CD1c-positive myeloid dendritic cell (primary cell): ENCODE measurements at regions not wholly inside any gene's neighbourhood (a gene's known extent, or its start where the extent isn't known, plus 50 kb on each side); places are given as distances from the start of the nearest gene placed in this dataset.
"Not testable (repeated sequence)": the region's sequence is repeated elsewhere in the genome, so short reads cannot be mapped to it uniquely, and the experiment has no call there.

Source experiments
- DNase-seq: peaks from one replicate; pipeline ENCODE4 v3.0.0-alpha.2; 2016; ENCODE audit errors: extremely low spot score

DNA sequence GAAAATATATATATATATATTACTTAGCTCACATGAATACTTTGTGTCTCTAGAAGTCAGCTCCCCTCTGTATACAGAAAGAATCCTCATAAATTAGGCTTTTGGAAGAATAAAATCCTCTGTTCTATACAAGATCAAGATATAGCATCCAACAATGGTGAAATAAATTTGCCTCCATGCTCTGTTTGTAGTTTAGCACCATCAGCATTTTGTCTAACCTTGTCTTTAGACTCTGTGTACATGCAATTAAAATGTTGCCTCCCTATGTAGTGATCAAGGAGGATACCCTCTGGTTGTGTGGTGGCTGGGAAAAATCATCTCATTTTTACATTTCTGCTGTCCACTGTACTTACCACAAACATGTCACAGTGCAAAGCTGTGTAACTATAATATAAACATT is 189.7 kb downstream of the C7orf25 start:
- no peak for DNase-seq

DNA sequence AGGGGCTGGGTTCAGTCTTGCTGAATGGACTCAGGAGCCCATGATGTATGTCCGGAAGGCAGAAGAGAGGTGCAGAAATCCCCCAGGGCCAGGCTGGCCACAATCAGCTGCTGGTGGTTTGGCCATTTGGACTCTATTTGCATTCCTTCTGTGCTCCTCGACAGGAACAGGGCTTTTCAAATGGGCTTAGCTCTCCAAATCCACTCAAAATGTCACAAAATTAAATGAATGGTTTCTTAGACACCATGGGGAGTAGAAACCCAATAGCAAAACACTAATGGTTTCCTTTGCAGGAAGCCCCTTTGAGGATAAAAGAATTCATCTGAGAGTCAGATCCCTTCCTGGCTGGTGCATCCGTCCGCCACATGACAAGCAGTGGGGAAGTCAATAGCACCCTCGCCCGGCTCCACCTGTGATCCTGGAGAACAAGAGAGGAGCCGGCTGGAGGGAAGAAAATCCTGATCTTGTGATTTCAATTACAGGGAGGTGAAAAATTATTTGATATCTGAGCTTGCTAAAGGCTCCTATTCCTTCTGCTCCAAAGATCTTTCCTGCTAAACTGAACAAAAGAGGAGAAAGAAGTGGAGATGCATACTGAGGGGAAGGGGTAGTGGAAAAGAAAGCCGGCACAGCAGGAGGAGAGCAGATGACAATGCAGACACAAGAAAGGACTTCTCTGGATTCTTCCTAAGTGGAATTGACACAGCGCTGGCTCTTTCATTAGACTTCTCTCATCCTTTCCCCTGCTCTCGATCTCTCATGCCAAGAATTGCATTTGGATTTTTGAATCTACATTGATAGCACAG is 190.7 kb downstream of the C7orf25 start:
- no peak for DNase-seq

DNA sequence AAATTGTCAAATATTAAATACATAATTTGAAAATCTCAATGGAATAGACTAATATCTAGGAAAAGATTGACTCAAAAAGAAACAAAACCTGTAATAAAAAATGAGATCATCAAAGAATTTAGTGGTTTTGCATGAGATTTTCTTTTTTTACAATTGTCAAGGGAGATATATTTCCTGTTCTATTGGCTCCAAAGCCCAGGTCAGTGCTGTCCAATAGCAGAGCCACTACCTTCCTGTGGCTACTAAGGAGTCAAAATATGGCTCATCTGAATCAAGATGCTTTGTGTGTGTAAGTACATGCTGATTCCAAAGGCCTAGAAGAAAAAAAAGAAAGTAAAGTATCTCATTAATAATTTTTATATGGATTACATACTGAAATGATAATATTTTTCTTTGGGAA is 191.9 kb downstream of the C7orf25 start:
- DNase-seq, result no peak

DNA sequence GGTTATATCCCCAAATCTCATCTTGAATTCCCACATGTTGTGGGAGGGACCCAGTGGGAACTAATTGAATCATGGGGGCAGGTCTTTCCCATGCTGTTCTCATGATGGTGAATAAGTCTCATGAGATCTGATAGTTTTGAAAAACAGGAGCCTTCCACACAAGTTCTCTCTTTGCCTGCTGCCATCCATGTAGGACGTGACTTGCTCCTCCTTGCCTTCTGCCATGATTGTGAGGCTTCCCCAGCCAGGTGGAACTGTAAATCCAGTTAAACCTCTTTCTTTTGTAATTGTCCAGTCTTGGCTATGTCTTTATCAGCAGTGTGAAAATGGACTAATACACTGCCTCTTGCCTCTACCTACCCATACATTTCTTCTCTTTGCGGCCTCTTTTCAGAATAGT is 193.4 kb downstream of the C7orf25 start:
- not testable (repeated sequence) for DNase-seq

DNA sequence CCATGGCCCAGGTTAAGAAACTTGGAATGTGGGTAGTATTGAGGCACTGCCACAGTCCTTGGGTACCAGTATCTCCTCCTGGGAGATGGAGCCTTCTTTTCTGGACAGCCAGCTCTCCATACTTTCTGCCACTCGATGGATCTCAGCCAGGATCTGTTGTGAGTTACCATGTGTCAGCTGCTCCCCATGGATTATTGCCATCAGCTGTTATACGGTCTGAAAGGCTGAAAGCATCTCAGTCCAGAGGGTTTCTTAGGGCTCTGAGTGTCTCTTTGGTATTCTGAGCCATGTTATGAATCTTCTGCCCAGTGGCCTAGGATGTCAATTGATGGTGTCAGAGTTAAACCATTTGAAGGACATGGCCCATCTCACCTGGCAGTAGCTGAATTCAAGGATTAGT is 197.5 kb downstream of the C7orf25 start:
- no peak for DNase-seq

DNA sequence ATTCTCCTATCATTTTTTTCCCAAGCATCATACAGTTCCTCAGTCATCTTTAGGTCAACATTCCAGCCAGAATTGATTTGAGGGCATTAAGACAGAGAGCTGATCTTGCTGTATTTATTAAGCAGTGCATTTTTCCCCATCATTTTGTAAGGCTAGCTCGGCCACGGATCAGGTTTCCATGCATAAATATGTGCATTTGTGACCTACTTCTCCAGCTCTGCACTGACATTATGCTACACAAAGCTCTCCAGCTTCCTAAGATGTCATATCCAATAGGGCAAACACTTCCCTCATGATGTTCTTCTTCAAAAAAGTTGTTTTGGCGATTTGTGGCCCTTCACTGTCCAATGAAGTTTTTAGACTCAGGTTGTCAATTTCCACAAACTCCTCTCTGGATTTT is 202.6 kb downstream of the C7orf25 start:
- DNase-seq, result no peak

DNA sequence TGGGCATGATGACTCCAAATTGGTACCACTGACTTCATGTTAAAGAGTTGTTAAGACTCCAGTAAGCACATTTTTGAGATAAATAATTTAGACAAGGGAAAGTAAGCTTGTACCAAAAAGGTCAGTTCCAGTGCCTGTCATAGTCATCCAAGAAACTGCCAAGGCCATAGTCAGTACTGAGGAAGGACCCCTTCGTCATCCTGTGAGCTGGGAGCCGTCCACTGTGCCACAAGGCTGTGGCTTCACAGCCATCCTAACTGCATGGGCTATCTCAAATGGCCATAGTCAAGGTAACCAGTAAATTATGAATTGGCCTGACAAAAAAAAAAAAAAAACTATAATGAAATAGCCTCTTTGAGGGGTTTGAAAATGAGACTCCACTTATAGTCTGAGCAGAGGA is 207.2 kb downstream of the C7orf25 start:
- no peak for DNase-seq

DNA sequence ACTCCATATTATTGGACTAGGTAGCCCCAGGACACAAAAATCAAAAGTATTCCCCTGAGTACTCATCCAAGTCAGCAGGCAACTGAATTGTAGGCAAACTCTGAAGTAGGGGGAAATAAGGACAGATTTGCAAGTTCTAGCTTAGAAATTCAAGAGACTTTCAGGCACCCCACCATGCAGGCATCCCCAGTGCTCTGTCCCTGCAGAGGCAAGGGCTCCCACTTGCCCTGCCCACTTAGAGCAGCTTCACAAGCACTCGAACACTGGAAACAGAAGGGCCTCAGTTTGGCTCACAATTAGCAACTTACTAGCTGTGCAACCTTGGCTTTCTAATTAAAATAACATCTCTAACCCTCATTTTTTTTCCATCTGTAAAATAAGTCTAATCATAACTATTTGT is 209.2 kb downstream of the C7orf25 start:
- no peak for DNase-seq

DNA sequence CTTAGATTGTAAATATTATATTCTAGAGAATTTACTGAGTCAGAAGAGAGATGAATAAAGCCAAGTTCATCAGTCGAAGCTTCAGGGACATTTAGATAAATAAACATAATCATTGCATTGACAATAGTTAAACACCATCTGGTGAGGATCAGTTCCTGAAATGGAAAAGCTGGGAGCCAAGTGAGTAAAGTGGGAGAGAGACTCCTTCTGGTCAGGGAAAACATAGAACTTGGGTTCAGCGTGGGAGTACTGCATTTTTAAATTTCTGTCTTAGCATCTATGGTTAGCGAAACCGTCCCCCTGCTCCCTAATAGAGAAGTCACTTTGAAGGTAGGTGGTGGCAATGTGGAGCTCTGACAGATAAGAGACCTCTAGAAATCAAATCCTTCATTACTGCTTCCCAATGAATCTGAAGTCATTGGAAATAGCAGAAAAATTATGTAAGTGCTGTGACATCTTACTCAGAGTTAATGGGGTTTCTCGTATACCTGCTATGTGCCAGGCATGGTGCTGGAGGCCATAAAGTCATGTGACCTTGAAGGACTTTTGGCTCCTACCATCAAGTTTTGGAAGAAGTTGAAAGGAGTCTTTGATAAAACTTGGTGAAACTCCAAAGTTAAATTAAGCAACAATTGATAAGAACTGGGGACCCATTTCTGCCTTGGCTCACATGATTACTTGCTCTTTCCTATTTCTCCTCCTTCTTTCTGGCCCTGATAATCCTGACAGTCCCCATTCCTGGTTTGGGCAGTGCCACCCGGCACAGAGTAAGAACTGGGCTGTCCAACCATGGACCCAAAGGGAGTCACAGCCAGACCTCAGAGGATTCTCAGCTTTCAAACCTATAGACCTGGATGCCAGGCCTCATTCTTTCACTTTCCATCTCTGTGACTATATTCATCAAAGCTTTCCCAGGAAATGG is 211.2 kb downstream of the C7orf25 start:
- DNase-seq, result no peak

DNA sequence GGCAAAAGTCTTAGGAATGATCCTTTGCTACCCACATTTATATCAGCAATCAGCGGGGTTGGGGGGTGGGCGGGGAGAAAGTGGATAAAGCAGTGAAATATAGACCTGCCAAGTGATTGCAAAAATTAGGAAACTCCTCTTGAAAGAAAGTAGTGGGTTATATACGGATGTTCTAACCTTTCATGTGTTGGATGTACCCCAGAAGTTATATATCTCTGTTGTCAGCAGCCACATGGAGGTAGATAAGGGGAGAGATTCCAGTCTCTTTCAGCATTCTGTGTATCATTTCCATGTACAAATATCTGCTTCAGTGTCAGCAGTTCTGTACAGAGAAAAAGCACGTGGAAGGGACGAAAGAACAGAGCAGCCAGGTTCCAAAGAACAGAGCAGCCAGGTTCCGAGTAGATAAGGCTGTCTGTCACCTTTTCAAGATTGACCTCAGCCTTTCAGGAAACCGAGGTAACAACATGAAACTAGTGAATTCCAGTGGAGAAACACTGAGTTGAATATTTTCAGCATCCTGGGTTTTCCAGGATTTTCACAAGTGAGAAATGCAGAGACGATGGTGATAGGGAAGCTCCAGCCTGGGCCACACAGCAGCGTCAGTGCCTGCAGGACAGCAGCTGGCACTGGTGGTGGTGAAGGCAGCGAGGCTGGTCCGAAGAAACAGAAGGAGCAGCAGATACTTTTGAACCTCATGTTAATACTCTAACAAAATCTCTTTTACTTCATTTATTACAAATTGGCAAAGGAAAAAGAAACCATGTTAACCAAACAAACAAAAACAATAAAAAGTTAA is 212.3 kb downstream of the C7orf25 start:
- no peak for DNase-seq

DNA sequence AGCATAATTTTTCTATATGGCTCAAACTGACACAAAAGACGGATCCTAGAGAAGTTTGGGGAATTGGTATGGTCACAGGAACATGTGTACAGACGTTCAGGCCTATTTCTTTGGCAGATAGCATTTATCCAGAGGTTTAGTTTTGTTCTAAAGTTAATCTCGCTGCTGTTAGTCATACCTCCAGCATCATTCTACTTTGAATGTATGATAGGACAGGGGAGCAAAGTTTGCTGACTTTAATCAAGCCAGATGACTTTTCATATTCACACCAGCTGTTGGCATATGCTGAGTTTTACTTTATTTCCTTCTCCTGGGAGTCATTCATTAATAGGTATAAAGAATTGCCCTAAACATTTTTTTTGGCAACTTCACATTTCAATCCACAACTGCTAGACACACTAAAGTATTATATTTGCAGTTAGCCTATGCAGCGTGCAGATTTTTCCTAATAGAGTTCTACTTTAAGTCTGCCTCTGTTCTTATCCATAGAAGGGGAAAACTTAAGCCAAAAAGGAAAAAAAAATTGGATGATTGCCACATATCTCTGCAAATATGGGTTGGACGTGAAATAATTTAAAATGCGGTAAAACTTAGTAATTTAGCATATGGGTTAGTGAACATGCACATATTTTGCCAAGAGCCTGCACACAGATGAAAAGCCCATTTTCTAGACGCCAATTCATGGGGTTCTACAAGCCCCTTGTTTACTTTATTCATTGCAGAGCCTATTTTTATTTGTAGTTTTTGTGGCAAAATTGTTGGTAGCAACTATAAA is 213.1 kb downstream of the C7orf25 start:
- no peak for DNase-seq

DNA sequence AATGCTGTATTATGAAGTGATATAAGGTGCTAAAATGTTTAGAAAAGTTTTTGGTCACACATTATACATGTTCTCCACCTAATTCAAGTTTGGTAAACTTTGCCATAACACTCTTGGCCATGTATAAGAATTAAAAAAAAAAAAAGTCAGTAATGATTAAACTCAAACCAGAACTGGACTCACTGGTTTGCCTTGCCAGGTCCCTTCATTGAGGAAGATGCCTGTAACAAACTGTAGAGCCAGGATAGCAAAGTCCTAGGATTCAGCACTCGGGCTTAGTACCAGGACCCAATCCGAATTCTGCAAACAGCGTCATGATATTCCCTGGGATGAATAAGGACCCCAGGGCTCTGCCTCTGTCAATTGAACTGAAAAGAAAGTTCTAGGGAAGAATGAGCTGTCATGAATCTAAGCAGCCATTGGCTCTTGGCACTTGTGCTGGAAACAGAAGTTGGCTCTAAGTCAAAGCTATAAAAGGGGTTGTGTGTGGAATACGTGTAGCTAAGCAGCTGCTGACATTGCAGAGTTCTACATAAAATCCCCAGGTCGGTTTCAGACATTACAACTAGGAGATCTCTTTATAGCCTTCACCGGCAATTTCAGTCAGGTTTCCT is 216.9 kb downstream of the C7orf25 start:
- no peak for DNase-seq

DNA sequence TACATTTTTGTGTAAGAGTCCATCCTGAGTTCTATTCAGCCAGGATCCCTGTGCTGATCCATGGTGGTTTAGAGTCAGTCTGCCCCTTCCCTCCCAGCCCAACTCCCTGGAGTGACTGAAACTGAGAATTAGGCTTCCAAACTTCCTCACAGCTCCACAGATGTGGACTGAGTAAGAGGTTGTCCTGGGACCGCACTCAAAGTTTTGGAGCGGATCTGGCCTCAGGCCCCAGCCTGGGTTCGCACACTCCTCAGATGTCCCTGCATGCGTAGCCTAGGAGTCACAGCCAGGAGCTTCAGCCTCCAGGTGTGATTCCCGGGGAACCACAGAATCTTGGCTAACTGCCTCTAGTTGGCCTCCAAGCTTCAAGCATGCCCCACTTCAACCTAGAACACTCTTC is 218.1 kb downstream of the C7orf25 start:
- no peak for DNase-seq

DNA sequence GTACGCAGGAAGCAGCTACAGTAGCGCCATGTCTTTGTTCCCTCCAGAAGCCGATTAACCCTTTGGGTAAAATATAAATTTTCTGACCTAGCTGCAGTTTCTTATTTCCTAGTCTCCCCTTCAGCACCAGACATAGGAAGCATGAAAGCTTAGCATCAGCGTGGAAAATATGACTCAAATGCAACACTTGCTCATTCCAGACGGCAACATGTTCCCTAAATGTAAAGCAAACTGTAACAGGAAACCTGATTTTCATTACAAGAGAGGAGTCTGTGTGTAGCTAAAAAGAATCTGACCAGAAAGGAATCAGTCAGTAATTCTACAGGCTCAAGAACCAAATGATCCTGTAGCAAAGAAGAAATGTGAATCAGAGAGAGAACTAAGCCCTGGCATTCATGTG is 219.2 kb downstream of the C7orf25 start:
- no peak for DNase-seq

DNA sequence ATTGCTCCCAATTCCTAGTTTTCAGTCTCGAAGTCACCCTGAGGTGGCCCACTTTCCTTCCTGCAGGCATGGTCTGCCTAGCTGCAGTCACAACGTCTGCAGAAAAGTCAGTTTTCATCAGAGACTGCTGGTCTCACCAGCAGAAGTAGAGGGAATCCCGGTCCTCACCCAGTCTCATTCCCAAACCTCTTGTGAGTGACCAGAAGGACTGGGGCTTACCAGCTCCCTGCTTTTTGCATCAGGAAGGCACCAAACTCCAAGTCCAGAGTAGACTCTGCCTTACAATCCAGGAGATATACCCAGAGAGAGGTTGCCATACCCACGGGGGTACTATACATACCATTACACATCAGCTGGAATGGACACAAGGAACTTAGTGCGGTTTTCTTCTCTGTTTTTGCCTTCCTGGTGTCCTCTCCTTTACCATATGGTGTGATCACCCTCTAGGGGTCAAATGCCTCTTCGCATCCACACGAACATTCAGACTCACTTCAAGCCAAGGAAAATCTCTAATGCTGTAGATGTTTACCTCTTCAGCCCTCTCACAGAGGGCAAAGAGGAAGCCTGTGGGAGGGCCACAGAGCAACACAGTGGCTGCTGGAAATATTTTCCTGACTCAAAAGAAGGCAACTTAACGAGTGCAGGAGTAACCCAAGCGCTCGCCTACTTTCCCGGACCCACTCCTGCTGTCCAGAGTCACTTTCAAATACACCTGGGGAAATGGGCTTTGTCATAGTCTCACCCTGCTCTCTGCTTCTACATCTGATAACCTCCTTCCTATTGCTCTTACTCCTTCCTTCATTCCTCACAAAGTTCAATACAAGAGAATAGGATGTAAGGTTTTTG is 220.9 kb downstream of the C7orf25 start:
- DNase-seq, result no peak

DNA sequence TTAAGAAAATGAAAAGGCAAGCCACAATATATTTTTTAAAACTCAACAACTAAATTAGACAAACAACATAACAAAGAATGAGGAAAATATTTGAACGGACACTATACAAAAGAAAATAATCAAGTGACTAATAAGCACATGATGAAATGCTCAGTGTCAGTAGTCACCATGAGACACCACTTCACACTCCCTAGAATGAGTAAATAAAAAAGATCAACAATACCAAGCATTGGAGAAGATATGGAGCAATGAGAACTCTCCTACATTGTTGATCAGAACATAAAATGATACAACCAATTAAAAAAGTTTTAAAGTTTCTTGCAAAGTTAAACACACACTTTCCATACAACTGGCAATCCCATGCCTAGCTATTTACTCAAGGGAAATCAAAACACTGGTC is 222.2 kb downstream of the C7orf25 start:
- DNase-seq, result no peak

DNA sequence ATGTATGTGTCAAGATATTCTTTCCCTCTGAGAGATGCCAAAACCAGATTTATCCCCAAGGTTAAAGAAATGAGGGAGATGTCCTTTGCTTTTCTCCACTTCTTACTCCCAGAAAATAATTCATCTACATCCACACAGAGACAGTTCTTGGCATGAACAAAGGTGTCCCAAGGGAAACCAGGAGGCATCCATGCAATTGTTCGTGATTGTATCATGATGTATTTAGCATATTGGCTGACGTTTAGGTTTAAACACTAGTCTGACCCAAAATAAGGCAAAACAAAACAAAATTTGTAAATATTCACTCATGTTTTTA is 223.9 kb downstream of the C7orf25 start:
- DNase-seq, result no peak

DNA sequence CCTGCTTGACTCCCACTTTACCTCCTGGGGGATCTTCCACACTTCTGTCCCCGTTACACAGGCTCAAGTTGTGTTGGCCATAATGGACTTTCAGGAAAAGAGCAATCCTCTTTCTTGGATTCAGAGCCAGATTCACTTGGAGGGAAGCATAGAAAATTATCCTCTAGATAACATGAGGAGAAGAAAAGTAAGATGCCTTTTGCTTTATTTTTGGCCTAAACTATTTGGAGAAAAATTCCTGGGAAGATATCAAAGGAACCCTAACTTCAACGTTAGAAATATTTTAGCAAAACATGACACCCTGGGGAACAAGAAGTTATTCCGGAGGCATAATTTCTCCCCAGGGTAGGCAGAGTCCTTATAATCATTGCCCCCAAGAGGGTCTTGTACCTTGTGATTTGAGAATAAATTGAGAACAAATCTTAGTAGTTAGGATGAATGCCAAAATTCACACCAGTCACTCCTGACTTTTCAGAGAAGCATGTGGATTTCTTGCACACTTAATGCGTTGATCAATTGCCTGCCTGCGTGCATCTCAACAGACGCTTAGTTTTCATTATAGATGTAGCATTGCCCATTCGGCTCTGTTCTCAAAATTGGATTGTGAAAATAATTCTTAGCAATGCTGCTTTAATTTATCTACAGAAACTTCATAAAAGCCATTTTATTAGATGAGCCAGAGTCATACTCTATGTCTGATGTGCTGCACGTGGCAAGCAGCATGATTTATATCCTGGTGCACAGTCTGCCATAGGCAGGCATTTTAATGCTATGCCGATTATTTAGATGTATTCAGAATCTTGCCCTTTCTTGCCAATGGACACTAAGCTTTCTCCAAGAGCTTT is 224.4 kb downstream of the C7orf25 start:
- DNase-seq, result no peak

DNA sequence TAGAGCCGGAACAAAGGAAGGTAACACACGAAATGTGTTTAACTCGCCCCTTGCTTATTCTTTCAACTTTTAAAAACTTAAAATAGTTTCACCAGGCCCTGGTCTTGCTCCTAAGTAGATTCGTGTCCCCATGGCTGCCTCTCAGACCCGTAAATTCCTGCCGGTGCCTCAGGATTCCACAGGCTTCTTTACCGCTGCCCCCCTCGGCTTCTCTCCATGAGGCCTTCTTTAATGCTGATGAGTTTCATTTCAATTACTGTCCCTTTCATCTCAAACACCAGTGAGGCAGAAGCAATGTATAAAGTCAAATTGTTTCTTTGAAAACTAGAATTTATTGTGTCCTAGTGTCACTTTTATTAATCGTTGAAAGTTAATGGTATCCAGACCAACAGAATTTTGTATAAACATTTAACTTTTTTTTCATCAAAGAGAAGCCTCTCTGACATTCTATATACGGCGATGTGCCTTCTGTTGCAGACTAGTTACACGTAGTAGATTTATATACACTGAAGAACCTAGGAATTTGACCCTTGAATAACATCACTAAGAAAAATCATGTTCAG is 225.2 kb downstream of the C7orf25 start:
- no peak for DNase-seq
